D341Med (cell line): ENCODE measurements at regions not wholly inside any gene's neighbourhood (a gene's known extent, or its start where the extent isn't known, plus 50 kb on each side); places are given as distances from the start of the nearest gene placed in this dataset.

Experiments
- DNase-seq: peaks from one replicate; pipeline ENCODE4 v3.0.0; 2012; ENCODE audit warnings: low spot score

- DNase-seq = no peak
Observed at GRCh38 chr1:219521325-219521724, 91.6 kb downstream of the ZC3H11B start.

DNA sequence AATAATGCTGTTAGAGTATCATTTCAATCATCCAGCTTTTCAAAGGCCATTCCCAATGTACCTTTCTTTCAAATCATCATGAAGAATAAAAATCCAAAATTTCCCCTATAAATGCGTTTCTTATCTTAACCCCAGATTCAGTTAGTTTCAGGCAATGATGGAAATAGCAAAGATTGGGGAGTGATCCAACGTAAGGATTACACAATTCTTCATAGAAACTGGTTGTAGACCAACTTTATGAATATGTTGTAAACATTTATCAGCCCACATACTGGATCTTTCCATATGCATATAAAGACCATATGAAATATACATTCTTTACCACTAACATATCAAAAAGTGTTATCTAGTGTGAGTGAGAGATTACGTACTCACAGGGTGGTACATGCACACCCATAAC, 92.7 kb downstream of the ZC3H11B start:
- no peak for DNase-seq

DNA sequence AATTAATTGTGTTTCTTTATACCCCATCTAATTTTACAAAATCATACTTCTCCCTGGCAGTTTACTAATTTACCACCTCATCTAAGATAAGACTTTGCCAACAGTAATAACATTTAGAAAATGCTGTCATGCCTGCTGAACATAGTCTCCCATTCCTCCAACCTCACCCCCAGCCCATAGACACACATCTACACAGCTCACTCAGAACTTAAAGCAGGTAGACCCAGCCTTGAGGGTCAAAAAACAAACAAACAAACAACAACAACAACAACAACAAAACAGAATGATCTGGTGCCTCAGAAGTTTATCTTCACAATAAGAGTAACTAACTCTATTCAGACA, 94.0 kb downstream of the ZC3H11B start:
- no peak for DNase-seq

DNA sequence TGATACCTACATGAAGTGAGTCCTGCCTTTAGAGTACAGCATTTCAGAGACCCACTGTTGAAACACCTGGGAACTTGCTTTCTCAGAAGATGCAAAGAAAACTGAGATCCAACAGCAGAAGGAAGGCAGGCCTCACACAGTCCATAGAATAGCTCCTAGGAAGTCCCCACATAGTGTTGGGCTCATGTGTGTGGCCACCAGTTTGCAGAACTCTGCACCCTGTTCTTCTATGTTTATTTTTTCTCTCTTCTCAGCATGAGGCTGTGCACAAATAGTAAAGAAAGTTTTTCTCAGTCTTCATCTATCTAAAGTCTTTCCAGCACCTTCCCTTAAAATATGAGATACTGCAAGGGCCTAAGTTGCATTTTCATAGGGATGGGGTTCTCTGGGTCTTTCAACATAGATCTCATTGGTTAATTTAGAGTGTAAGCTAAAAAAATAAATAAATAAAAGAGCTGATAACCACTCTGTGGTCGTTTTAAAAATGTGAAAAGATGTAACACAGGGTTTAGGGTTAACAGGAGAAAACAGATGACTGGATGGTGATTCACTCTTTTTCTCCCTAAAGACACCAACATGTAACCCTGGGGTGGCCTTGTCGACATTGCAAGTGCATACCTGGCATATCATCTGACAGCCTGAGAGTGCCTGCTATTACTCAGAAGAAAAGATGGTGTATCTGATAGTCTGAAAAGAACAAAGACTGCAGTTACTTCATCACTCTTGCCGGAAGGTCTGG, 94.6 kb downstream of the ZC3H11B start:
- no peak for DNase-seq

- no peak for DNase-seq
Observed at GRCh38 chr1:219517031-219517430, 95.9 kb downstream of the ZC3H11B start.

DNA sequence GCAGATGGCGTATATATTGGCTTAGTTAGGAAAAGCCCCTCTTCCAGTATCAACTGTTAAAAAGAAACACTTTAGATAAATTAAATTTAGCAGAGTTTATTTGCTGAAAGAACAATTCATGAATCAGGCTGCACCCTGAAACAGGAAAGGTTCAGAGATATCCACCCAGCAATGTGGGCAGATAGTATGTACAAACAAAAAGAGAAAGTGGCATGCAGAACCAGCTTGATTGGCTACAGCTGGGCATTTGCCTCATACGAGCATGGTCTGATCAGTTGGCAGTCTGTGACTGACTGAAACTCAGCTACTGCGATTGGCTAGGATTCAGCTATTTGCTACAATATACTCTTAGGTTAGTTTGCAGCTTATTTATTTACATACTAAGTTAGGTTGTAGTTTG, 98.2 kb downstream of the ZC3H11B start:
- DNase-seq = no peak

GRCh38 chr1:219507437-219507836, 105.5 kb downstream of the ZC3H11B start:
- DNase-seq = no peak

- no peak for DNase-seq
Observed at GRCh38 chr1:219506936-219507335, 106.0 kb downstream of the ZC3H11B start.

- DNase-seq = no peak
Observed at GRCh38 chr1:219506473-219506899, 106.4 kb downstream of the ZC3H11B start.

DNA sequence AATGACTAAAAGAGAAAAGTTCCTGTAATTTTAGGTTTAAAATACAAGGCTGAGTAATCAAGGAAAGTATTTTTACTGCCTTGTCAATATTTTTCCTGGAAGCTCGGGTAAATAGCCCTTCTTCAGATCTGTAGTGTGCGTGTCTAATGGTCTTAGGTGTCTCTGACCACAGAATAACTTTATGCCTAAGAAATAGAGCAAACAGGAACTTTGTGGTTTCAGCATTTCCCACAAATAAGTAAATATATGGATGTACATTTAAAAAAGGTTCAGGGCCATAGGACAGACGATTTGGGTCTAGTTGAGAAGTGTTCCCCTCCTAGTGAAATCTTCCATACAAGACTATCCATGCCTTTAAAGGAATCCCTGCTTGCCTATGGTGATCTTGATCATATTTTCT, 107.0 kb downstream of the ZC3H11B start:
- no peak for DNase-seq

- DNase-seq = no peak
Observed at GRCh38 chr1:219503604-219504003, 109.3 kb downstream of the ZC3H11B start.

DNA sequence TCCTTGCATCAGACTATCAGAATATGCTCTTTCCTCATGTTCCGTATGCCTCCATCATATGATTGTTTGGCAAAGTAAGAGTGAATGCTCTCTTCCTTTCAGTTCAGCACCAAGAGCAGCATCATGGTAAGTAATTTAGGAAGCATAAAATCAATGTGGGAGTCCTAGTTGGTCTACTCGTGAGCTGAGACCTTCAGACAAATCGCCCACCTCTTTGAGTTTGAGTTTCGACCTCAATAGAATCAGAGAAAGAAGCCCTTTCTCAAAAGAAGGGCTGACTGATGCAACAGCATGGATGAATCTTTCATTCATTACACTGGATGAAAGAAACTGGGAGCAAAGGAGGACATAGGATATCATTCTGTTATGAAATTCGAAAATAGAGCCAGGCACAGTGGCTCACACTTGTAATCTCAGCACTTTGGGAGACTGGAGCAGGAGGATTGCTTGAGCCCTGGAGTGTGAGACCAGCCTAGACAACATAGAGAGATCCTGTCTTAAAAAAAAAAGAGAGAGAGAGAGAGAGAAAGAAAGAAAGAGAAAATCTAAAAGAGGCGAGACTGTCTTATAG, 112.5 kb downstream of the ZC3H11B start:
- no peak for DNase-seq

GRCh38 chr1:219498666-219499065, 114.2 kb downstream of the ZC3H11B start:
- no peak for DNase-seq

GRCh38 chr1:219495737-219496408, 117.0 kb downstream of the ZC3H11B start:
- no peak for DNase-seq

- no peak for DNase-seq
Observed at GRCh38 chr1:219492717-219493116, 120.2 kb downstream of the ZC3H11B start.

DNA sequence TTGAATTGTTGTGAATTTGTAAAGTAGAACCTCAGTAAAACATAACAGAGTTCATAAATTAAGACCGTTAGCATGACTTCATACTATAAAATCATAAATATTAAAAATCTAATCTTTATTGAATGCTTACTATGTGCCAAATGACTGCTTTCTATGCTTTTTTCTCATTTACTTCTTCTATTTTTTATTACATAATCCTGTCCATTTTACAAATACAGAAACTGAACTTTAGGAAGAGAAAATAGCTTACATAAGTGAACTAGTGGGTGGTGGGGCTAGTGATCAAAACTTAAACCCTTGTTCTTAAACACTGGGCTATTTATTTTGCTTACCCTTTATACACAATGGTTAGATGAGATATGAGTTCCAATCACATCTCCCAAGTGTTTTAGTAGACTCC, 122.3 kb downstream of the ZC3H11B start:
- DNase-seq = no peak

DNA sequence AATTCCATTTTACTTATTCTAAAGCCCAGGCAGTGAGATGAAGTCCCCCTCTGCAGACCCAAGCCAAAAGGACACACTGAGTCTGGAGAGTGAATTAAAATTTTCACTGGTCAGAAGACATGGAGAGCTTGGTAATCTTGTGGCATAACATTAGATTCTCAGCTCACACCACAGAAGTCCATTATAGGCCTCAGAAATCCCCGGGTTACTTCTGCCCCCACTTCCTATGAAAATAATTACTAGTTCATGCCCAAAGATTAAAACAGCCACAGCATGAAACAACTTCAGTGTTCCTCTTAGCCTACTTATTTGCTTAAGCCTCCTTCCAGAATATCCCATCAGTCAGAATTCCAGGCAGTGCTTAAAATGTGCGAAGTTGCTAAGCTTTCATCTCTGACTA, 123.3 kb downstream of the ZC3H11B start:
- no peak for DNase-seq

- no peak for DNase-seq
Observed at GRCh38 chr1:219488275-219488674, 124.6 kb downstream of the ZC3H11B start.

DNA sequence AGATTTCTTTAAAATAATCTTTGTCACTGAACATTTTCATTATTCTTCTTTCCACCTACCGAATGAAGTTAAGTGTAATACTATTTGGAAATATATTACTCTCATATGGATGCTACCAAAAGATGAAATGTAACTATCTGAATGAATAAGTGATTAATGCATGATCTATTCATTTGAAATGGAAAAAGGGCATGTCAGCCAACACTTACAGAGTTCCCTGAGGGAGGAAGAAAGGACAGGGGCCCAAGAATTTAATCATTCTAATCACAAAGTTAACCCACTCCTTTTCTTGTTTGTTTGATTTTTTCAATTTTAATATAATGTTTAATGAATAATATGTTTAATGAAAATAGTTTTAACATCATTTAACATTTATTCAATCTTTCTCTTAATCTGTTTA, 129.4 kb downstream of the ZC3H11B start:
- no peak for DNase-seq

GRCh38 chr1:219480011-219480410, 132.9 kb downstream of the ZC3H11B start:
- no peak for DNase-seq

GRCh38 chr1:219478811-219479210, 134.1 kb downstream of the ZC3H11B start:
- no peak for DNase-seq

DNA sequence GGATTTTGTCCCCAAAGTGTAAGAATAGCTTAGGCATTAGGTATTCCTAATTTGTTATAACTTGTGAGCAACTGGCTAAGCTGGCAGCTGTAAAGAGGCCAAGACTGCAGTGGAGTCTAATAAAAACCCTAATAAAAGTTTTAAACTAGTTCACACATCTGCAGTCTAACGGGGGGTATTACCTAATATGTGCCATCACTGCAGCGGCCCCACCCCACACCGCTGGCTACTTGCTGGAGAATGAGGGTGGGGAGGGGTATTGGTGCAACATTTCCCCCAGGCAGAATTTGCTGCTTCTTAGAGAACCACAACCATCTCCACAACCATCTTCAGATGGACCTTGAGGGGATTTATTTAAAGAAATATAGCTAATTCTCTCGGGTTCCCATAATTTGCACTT, 135.0 kb downstream of the ZC3H11B start:
- no peak for DNase-seq

GRCh38 chr1:219476716-219477115, 136.2 kb downstream of the ZC3H11B start:
- DNase-seq = no peak

DNA sequence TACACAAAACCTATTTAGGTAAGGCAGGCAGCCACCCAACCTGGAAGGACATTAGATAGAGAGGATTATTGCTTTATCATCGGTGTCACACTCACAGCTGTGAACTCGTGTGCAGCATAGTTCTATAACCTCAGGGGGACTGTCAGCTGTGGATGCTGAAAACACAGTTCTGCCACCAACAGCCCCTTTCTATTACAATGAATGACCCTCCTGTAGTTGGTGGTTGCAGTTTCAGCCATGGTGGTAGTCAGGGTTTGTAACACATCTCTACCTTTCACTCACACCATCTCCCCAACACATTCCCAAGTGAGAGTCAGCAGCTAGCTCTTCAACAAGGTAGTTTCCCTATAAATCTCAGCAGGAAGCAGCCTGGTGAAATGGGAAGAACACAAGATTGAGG, 136.8 kb downstream of the ZC3H11B start:
- DNase-seq = no peak
